GM12878 (cell line): ENCODE measurements at regions not wholly inside any gene's neighbourhood (a gene's known extent, or its start where the extent isn't known, plus 50 kb on each side); places are given as distances from the start of the nearest gene placed in this dataset.

ENCODE experiments used
- ATAC-seq: fragments of 200-7000 bp; cut with Tn5 transposase; 3 replicates; pipeline ENCODE4 v1.9.1; 2020; ENCODE audit warnings: mild to moderate bottlenecking, moderate library complexity
- BruUV-seq: library from RNA; stranded (reverse); fragments of 400-500 nt; replicated peaks from 2 replicates; lab custom pipeline; 2021; lab: Mats Ljungman, UMichigan
- CTCF ChIA-PET: fragments of 300-600 bp; sonication (Branson Sonifier 250); formaldehyde crosslinking; extraction: SDS; loops from one replicate; lab custom pipeline; 2021; ENCODE audit warnings: inconsistent platforms; lab: Yijun Ruan, JAX
- POLR2A ChIA-PET: fragments of 350-600 bp; formaldehyde crosslinking; extraction: SDS; loops from one replicate; lab custom pipeline; 2021; ENCODE audit warnings: inconsistent platforms; lab: Charles Lee
- RAD21 ChIA-PET: fragments of 300-600 bp; sonication (Branson Sonifier 250); formaldehyde crosslinking; loops from one replicate; lab custom pipeline; 2023; ENCODE audit warnings: antibody characterized with exemption; ENCODE audit not compliant: unreplicated experiment; lab: Charles Lee
- SMC1A ChIA-PET: fragments of 300-600 bp; sonication (Branson Sonifier 250); formaldehyde crosslinking; loops from one replicate; lab custom pipeline; 2023; ENCODE audit not compliant: unreplicated experiment, uncharacterized antibody; lab: Charles Lee
- DNase-seq: peaks from one replicate; pipeline ENCODE4 v3.0.0-alpha.2; 2011; ENCODE audit warnings: low read depth, low spot score
- FAIRE-seq: peaks from 3 replicates; lab custom pipeline; 2011; peaks lifted over from hg19 to GRCh38; lab: Jason Lieb, UNC
- H2AFZ ChIP-seq: 2 replicates; pipeline ENCODE4 v1.6.0; 2011; ENCODE audit warnings: low read depth, low read length, control low read depth; ENCODE audit not compliant: control insufficient read depth
- H3K27ac ChIP-seq: 2 replicates; pipeline ENCODE4 v1.5.1; 2011; ENCODE audit warnings: control low read depth; ENCODE audit not compliant: control insufficient read depth, insufficient read depth
- H3K27me3 ChIP-seq, 2 experiments: replicated peaks in 1 of 2; 2 replicates each; pipeline versions ENCODE4 v1.6.0 to v1.6.1; 2011; ENCODE audit warnings: low read length in 1 of 2; ENCODE audit not compliant: control insufficient read depth in 2 of 2, insufficient read depth in 2 of 2
- H3K36me3 ChIP-seq, 2 experiments: 2 replicates each; pipeline ENCODE4 v1.5.1; 2011; ENCODE audit warnings: low read length in 1 of 2; ENCODE audit not compliant: control insufficient read depth in 2 of 2, insufficient read depth in 2 of 2
- H3K4me1 ChIP-seq: 2 replicates; pipeline ENCODE4 v1.6.1; 2011; ENCODE audit warnings: mild to moderate bottlenecking, low read length, moderate library complexity, mixed read lengths; ENCODE audit not compliant: control insufficient read depth, insufficient read depth
- H3K4me2 ChIP-seq: 2 replicates; pipeline ENCODE4 v1.6.0; 2011; ENCODE audit warnings: control low read depth; ENCODE audit not compliant: control insufficient read depth, insufficient read depth
- H3K4me3 ChIP-seq: fragments of 200-600 bp; sonication (generic); 2 replicates; pipeline ENCODE4 v1.5.1; 2016
- H3K79me2 ChIP-seq: 2 replicates; pipeline ENCODE4 v1.6.0; 2011; ENCODE audit warnings: low read length; ENCODE audit not compliant: control insufficient read depth, insufficient read depth
- H3K9ac ChIP-seq: 2 replicates; pipeline ENCODE4 v1.8.0; 2011; ENCODE audit warnings: low read length, control low read depth, mixed read lengths; ENCODE audit not compliant: control insufficient read depth, insufficient read depth
- H3K9me3 ChIP-seq: replicated peaks from 3 replicates; pipeline ENCODE4 v1.5.1; 2011; ENCODE audit warnings: mild to moderate bottlenecking, low read length; ENCODE audit not compliant: control insufficient read depth, insufficient read depth
- H4K20me1 ChIP-seq: 2 replicates; pipeline ENCODE4 v1.6.0; 2011; ENCODE audit not compliant: control insufficient read depth, insufficient read depth
- ATF3 ChIP-seq: IDR thresholded peaks from 2 replicates; pipeline ENCODE4 v1.6.1; 2011; ENCODE audit warnings: low read depth, mild to moderate bottlenecking, low read length, moderate library complexity, borderline replicate concordance; ENCODE audit errors: extremely low read depth
- EED ChIP-seq: sonication (generic); IDR thresholded peaks from 2 replicates; pipeline ENCODE4 v1.6.1; 2016; ENCODE audit warnings: antibody characterized with exemption, low read depth
- ETV6 ChIP-seq, 2 experiments: fragments of 450-650 bp in 1 of 2; IDR thresholded peaks in 1 of 2; conservative IDR thresholded peaks in 1 of 2; 2 replicates each; pipeline ENCODE4 v1.6.1; 2014; ENCODE audit warnings: antibody characterized with exemption in 1 of 2, borderline replicate concordance in 1 of 2, low read depth in 1 of 2, mild to moderate bottlenecking in 1 of 2, moderate library complexity in 1 of 2
- HCFC1 ChIP-seq: fragments of 150-350 bp; IDR thresholded peaks from 2 replicates; pipeline ENCODE4 v1.6.1; 2014; ENCODE audit warnings: low read length
- IKZF1 ChIP-seq: fragments of 450-650 bp; conservative IDR thresholded peaks from 2 replicates; pipeline ENCODE4 v1.6.1; 2017; ENCODE audit warnings: antibody characterized with exemption, mild to moderate bottlenecking
- KLF5 ChIP-seq: fragments of 450-650 bp; IDR thresholded peaks from 2 replicates; pipeline ENCODE4 v1.6.1; 2014; ENCODE audit warnings: mild to moderate bottlenecking; ENCODE audit not compliant: partially characterized antibody
- MYC ChIP-seq: IDR thresholded peaks from 2 replicates; pipeline ENCODE4 v1.6.1; 2011; ENCODE audit warnings: mild to moderate bottlenecking, low read length, moderate library complexity, inconsistent platforms; ENCODE audit not compliant: insufficient read depth, insufficient replicate concordance, insufficient read length, severe bottlenecking
- NBN ChIP-seq: fragments of 450-650 bp; IDR thresholded peaks from 2 replicates; pipeline ENCODE4 v1.6.1; 2016
- NR2C1 ChIP-seq: fragments of 450-650 bp; IDR thresholded peaks from 2 replicates; pipeline ENCODE4 v1.6.1; 2017; ENCODE audit warnings: antibody characterized with exemption, mild to moderate bottlenecking, moderate library complexity
- RAD21 ChIP-seq: IDR thresholded peaks from 2 replicates; pipeline ENCODE4 v1.6.1; 2011; ENCODE audit warnings: mild to moderate bottlenecking, low read depth, low read length, moderate library complexity; ENCODE audit not compliant: insufficient read depth
- RELA ChIP-seq: fragments of 450-650 bp; IDR thresholded peaks from 2 replicates; pipeline ENCODE4 v1.8.0; 2014; ENCODE audit warnings: borderline replicate concordance; ENCODE audit not compliant: partially characterized antibody
- REST ChIP-seq: IDR thresholded peaks from 2 replicates; pipeline ENCODE4 v1.6.1; 2012; ENCODE audit warnings: mild to moderate bottlenecking, low read depth, low read length
- ZNF207 ChIP-seq: fragments of 450-650 bp; IDR thresholded peaks from 2 replicates; pipeline ENCODE4 v1.6.1; 2014; ENCODE audit warnings: antibody characterized with exemption, mild to moderate bottlenecking, borderline replicate concordance
- ZNF217 ChIP-seq: fragments of 450-650 bp; IDR thresholded peaks from 2 replicates; pipeline ENCODE4 v1.6.1; 2017; ENCODE audit warnings: antibody characterized with exemption, mild to moderate bottlenecking
- WGBS: methylation state at CpG from one replicate; pipeline ENCODE4 v1.1.6; 2016; ENCODE audit warnings: low lambda C conversion rate; ENCODE audit not compliant: insufficient replicate concordance, insufficient coverage; ENCODE audit errors: missing lambda C conversion rate; 5-methylcytosine and 5-hydroxymethylcytosine counted together
- in situ Hi-C: fragments of 300-500 bp; cut with MboI; formaldehyde crosslinking; loops from 9 replicates; pipeline ENCODE4 v1.14.3; 2018; ENCODE audit warnings: mixed read lengths
- intact Hi-C: fragments of 100-400 bp; cut with micrococcal nuclease; formaldehyde crosslinking; loops from one replicate; pipeline ENCODE4 v1.14.2; 2022; ENCODE audit not compliant: unreplicated experiment
- TF ChIP-seq, protein P1 (sequence below): IDR thresholded peaks from 2 replicates; pipeline ENCODE4 v1.6.1; 2012; ENCODE audit warnings: low read depth, low read length, improper control_type of control experiment
- TF ChIP-seq, protein P2 (sequence below): fragments of 450-650 bp; IDR thresholded peaks from 2 replicates; pipeline ENCODE4 v1.6.1; 2017; ENCODE audit warnings: mild to moderate bottlenecking, low read depth, inconsistent platforms; ENCODE audit not compliant: poor library complexity, severe bottlenecking
- TF ChIP-seq, protein P3 (sequence below): IDR thresholded peaks from 2 replicates; pipeline ENCODE4 v1.6.1; 2011; ENCODE audit warnings: borderline replicate concordance, low read depth, mild to moderate bottlenecking, moderate library complexity, mixed read lengths, low read length; ENCODE audit not compliant: insufficient read depth; ENCODE audit errors: extremely low read length

- Histone ChIP-seq H3K27ac (no peak overlapping the region), H3K79me2 (no peaks in the 10 kb centered on the region), H3K4me2 (no peak overlapping the region), H3K36me3 (no peaks in the 10 kb centered on the region), H3K4me3 (no peak overlapping the region), H3K4me1 (no peaks in the 10 kb centered on the region), H3K9ac (no peak overlapping the region), H3K27me3 (no peaks in the 10 kb centered on the region), H3K9me3 (peaks cover 3% of the 10 kb centered on the region), H2AFZ (no peak overlapping the region), H4K20me1 (no peaks in the 10 kb centered on the region)
- ATAC-seq (no peak), FAIRE-seq (no peak), DNase-seq (no peak)
- SMC1A ChIA-PET, result no interaction called here
- WGBS, result 38% methylated on average over 1 of the region's 1 CpG
- RAD21 ChIA-PET, result no interaction called here
- POLR2A ChIA-PET, result no interaction called here
- intact Hi-C loops, result no loop called here
- CTCF ChIA-PET, result interaction anchor here (1.1 kb wide), 1 partner anchor 286 kb away, joined by 3 read pairs; no protein-coding TSS in a partner anchor
- no TSS peak for BruUV-seq
- in situ Hi-C loops, result no loop called here
- TF ChIP-seq, protein P1, sequence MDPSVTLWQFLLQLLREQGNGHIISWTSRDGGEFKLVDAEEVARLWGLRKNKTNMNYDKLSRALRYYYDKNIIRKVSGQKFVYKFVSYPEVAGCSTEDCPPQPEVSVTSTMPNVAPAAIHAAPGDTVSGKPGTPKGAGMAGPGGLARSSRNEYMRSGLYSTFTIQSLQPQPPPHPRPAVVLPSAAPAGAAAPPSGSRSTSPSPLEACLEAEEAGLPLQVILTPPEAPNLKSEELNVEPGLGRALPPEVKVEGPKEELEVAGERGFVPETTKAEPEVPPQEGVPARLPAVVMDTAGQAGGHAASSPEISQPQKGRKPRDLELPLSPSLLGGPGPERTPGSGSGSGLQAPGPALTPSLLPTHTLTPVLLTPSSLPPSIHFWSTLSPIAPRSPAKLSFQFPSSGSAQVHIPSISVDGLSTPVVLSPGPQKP, result no peak
- TF ChIP-seq, protein P2, sequence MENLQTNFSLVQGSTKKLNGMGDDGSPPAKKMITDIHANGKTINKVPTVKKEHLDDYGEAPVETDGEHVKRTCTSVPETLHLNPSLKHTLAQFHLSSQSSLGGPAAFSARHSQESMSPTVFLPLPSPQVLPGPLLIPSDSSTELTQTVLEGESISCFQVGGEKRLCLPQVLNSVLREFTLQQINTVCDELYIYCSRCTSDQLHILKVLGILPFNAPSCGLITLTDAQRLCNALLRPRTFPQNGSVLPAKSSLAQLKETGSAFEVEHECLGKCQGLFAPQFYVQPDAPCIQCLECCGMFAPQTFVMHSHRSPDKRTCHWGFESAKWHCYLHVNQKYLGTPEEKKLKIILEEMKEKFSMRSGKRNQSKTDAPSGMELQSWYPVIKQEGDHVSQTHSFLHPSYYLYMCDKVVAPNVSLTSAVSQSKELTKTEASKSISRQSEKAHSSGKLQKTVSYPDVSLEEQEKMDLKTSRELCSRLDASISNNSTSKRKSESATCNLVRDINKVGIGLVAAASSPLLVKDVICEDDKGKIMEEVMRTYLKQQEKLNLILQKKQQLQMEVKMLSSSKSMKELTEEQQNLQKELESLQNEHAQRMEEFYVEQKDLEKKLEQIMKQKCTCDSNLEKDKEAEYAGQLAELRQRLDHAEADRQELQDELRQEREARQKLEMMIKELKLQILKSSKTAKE, result no peak
- TF ChIP-seq EED (no peak), REST (no peak), RAD21 (no peak), ETV6 (conservative IDR thresholded peaks at IDR 0.05 in 1 of 2, IDR thresholded peaks at IDR 0.05 in 1 of 2; ENCODE audit: borderline replicate concordance in 1 of 2, low read depth in 1 of 2) (no peak), MYC (no peak), ZNF217 (no peak), RELA (no peak), NR2C1 (no peak), HCFC1 (no peak), IKZF1 (no peak), KLF5 (no peak), ZNF207 (no peak), ATF3 (no peak), NBN (no peak)
- TF ChIP-seq, protein P3, sequence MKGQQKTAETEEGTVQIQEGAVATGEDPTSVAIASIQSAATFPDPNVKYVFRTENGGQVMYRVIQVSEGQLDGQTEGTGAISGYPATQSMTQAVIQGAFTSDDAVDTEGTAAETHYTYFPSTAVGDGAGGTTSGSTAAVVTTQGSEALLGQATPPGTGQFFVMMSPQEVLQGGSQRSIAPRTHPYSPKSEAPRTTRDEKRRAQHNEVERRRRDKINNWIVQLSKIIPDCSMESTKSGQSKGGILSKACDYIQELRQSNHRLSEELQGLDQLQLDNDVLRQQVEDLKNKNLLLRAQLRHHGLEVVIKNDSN, result no peak
Measured at GRCh38 chr4:38387348-38387747, 276.7 kb upstream of the KLF3 start.
